Neutrophil (primary cell): ENCODE measurements at regions not wholly inside any gene's neighbourhood (a gene's known extent, or its start where the extent isn't known, plus 50 kb on each side); places are given as distances from the start of the nearest gene placed in this dataset.

Source experiments
- H3K27ac ChIP-seq: fragments of 200-600 bp; sonication (generic); 2 replicates; pipeline ENCODE4 v1.5.1; 2016; ENCODE audit warnings: mild to moderate bottlenecking, moderate library complexity
- H3K27me3 ChIP-seq: fragments of 200-600 bp; sonication (generic); 2 replicates; pipeline ENCODE4 v1.6.0; 2016; ENCODE audit warnings: mild to moderate bottlenecking
- H3K36me3 ChIP-seq: fragments of 200-600 bp; sonication (generic); 2 replicates; pipeline ENCODE4 v1.5.1; 2017
- H3K4me1 ChIP-seq, 2 experiments: fragments of 200-600 bp in 1 of 2; sonication (generic) in 1 of 2; 1 replicate in 1 of 2; 2 replicates in 1 of 2; pipeline versions ENCODE4 v1.5.1 to v1.6.1; 2013 to 2016; ENCODE audit warnings: low read depth in 1 of 2, low read length in 1 of 2, mild to moderate bottlenecking in 1 of 2, moderate library complexity in 1 of 2; ENCODE audit not compliant: control insufficient read depth in 1 of 2, insufficient read depth in 1 of 2
- H3K4me3 ChIP-seq, 2 experiments: fragments of 200-600 bp in 1 of 2; sonication (generic) in 1 of 2; 1 replicate in 1 of 2; 2 replicates in 1 of 2; pipeline ENCODE4 v1.5.1; 2013 to 2016; ENCODE audit warnings: low read depth in 1 of 2, low read length in 1 of 2, mild to moderate bottlenecking in 1 of 2, moderate library complexity in 1 of 2
- H3K9me3 ChIP-seq: fragments of 200-600 bp; sonication (generic); 2 replicates; pipeline ENCODE4 v1.5.1; 2016
- CTCF ChIP-seq: fragments of 200-600 bp; sonication (generic); IDR thresholded peaks from 2 replicates; pipeline ENCODE4 v1.5.1; 2016; ENCODE audit warnings: antibody characterized with exemption

DNA sequence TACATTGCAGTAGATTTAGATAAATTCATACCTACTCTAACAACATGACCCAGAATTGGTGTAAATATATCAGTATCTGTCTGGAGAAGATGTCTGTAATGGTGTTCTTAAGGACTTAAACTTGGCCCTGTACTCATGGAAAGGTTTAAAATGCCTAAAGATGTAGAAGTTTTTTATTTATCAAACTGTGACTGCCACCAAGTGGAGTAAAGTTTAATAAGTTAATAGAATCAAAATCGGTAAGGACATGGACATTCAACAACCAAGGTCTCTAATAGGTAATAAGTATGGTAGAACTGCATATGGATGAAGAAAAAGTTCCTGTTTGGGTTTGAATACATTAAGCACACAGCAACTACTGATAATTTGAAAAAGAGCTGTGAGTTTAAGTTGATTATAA is 474.0 kb upstream of the NDST3 start:
- Histone ChIP-seq H3K9me3 (no peaks in the 10 kb centered on the region), H3K4me1 (no peaks in the 10 kb centered on the region), H3K4me3 (no peak overlapping the region), H3K27ac (no peak overlapping the region), H3K36me3 (no peaks in the 10 kb centered on the region), H3K27me3 (no peaks in the 10 kb centered on the region)
- TF ChIP-seq CTCF: no peak

DNA sequence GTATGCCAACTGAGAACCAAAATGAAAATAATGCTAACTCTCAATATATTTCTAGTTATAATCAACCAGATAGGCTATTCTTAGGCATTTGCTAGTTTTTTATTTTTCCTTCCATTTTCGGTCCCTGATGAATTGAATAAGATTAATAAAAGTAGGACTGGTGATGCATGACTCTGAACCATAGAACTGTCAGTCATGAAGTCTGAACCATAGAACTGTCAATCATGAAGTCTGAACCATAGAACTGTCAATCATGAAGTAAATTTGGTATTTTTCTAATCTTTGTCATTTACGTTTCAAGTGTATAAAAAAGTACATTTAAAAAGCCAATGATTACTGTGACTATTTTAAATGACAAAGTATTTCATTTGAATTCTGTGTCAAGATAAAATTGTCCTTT is 460.2 kb upstream of the NDST3 start:
- Histone ChIP-seq H3K27me3 (no peaks in the 10 kb centered on the region), H3K27ac (no peak overlapping the region), H3K4me1 (no peaks in the 10 kb centered on the region), H3K9me3 (no peaks in the 10 kb centered on the region), H3K4me3 (no peak overlapping the region), H3K36me3 (no peaks in the 10 kb centered on the region)
- no peak for TF ChIP-seq CTCF

- Histone ChIP-seq H3K4me3 (no peak overlapping the region), H3K9me3 (no peaks in the 10 kb centered on the region), H3K27ac (no peak overlapping the region), H3K4me1 (no peaks in the 10 kb centered on the region), H3K27me3 (no peaks in the 10 kb centered on the region), H3K36me3 (no peaks in the 10 kb centered on the region)
- TF ChIP-seq CTCF: no peak
Measured at GRCh38 chr4:117575850-117576249, 458.4 kb upstream of the NDST3 start.

- Histone ChIP-seq H3K27me3 (no peaks in the 10 kb centered on the region), H3K4me1 (no peaks in the 10 kb centered on the region), H3K4me3 (no peak overlapping the region), H3K9me3 (no peaks in the 10 kb centered on the region), H3K27ac (no peak overlapping the region), H3K36me3 (no peaks in the 10 kb centered on the region)
- TF ChIP-seq CTCF: no peak
Measured at GRCh38 chr4:117577686-117578311, 456.5 kb upstream of the NDST3 start.

- no peak for TF ChIP-seq CTCF
- Histone ChIP-seq H3K4me3 (no peak overlapping the region), H3K36me3 (no peaks in the 10 kb centered on the region), H3K27me3 (no peaks in the 10 kb centered on the region), H3K4me1 (no peaks in the 10 kb centered on the region), H3K27ac (no peak overlapping the region), H3K9me3 (no peaks in the 10 kb centered on the region)
Measured at GRCh38 chr4:117588771-117589170, 445.5 kb upstream of the NDST3 start.
